ENCODE measurements at regions not wholly inside any gene's neighbourhood (a gene's known extent, or its start where the extent isn't known, plus 50 kb on each side); places are given as distances from the start of the nearest gene placed in this dataset.

GRCh38 chr6:151701911-151702562, 105.4 kb upstream of the ESR1 start:
- DNase-seq (ENCODE audit: low read depth in 2 of 2), result no peak

GRCh38 chr6:151702851-151703658, 104.4 kb upstream of the ESR1 start:
- no peak for DNase-seq (ENCODE audit: low read depth in 2 of 2)

- DNase-seq (ENCODE audit: low read depth in 2 of 2), result no peak
Measured at GRCh38 chr6:151704383-151704782, 103.1 kb upstream of the ESR1 start.

- no peak for DNase-seq (ENCODE audit: low read depth in 2 of 2)
Measured at GRCh38 chr6:151705993-151706733, 101.3 kb upstream of the ESR1 start.

GRCh38 chr6:151709329-151709728, 98.2 kb upstream of the ESR1 start:
- DNase-seq (ENCODE audit: low read depth in 2 of 2), result no peak

GRCh38 chr6:151716526-151716932, 91.0 kb upstream of the ESR1 start:
- DNase-seq (ENCODE audit: low read depth in 2 of 2), result no peak

- DNase-seq (ENCODE audit: low read depth in 2 of 2), result no peak
Measured at GRCh38 chr6:151719070-151719469, 88.4 kb upstream of the ESR1 start.

- no peak for DNase-seq (ENCODE audit: low read depth in 2 of 2)
Measured at GRCh38 chr6:151721146-151721545, 86.3 kb upstream of the ESR1 start.

GRCh38 chr6:151721671-151722070, 85.8 kb upstream of the ESR1 start:
- DNase-seq (ENCODE audit: low read depth in 2 of 2), result no peak

- no peak for DNase-seq (ENCODE audit: low read depth in 2 of 2)
Measured at GRCh38 chr6:151722342-151722741, 85.1 kb upstream of the ESR1 start.

GRCh38 chr6:151723152-151723551, 84.3 kb upstream of the ESR1 start:
- DNase-seq (ENCODE audit: low read depth in 2 of 2), result no peak

GRCh38 chr6:151729829-151730495, 77.5 kb upstream of the ESR1 start:
- DNase-seq (ENCODE audit: low read depth in 2 of 2), result no peak

GRCh38 chr6:151730496-151730870, 77.0 kb upstream of the ESR1 start:
- DNase-seq (ENCODE audit: low read depth in 2 of 2), result no peak

GRCh38 chr6:151731313-151731712, 76.2 kb upstream of the ESR1 start:
- DNase-seq (ENCODE audit: low read depth in 2 of 2), result no peak

- no peak for DNase-seq (ENCODE audit: low read depth in 2 of 2)
Measured at GRCh38 chr6:151733680-151734320, 73.7 kb upstream of the ESR1 start.

GRCh38 chr6:151738267-151738666, 69.2 kb upstream of the ESR1 start:
- DNase-seq (ENCODE audit: low read depth in 2 of 2), result no peak

- no peak for DNase-seq (ENCODE audit: low read depth in 2 of 2)
Measured at GRCh38 chr6:151738960-151739359, 68.5 kb upstream of the ESR1 start.

GRCh38 chr6:151740820-151741219, 66.7 kb upstream of the ESR1 start:
- DNase-seq (ENCODE audit: low read depth in 2 of 2), result no peak

- DNase-seq (ENCODE audit: low read depth in 2 of 2), result no peak
Measured at GRCh38 chr6:151747896-151748295, 59.6 kb upstream of the ESR1 start.

- DNase-seq (ENCODE audit: low read depth in 2 of 2), result no peak
Measured at GRCh38 chr6:151749341-151749740, 58.1 kb upstream of the ESR1 start.

- no peak for DNase-seq (ENCODE audit: low read depth in 2 of 2)
Measured at GRCh38 chr6:151753581-151753980, 53.9 kb upstream of the ESR1 start.

Data from dermis microvascular lymphatic vessel endothelial cell (primary cell).